SKM-1 treated with dmso at 0.1 percent for 144 hours (cell line): ENCODE measurements at regions not wholly inside any gene's neighbourhood (a gene's known extent, or its start where the extent isn't known, plus 50 kb on each side); places are given as distances from the start of the nearest gene placed in this dataset.
"Not testable (repeated sequence)": the region's sequence is repeated elsewhere in the genome, so short reads cannot be mapped to it uniquely, and the experiment has no call there.

Experiments
- DNase-seq: peaks from one replicate; lab custom pipeline; 2025; ENCODE audit not compliant: unreplicated experiment; lab: John Stamatoyannopoulos, UW

DNA sequence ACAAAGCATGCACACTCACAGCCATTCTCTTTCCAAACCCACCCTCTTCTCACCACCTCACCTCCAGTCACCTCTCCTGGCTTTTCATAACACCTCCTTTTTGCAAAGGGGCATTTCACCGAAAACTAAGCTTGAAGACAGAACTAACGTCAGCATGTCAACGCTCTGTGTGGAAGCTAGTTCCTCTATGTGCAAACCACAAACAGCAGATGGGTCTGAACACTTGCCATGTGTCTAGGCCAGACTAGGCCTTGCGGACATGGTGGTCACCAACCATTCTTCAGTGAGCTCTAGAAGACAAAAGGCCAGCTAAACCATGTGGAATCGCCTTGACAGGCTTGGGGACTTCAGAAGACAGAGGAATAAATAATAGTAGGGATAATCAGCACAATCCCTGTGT is 148.5 kb downstream of the TXNL1 start:
- peak; percentile 48 for DNase-seq

DNA sequence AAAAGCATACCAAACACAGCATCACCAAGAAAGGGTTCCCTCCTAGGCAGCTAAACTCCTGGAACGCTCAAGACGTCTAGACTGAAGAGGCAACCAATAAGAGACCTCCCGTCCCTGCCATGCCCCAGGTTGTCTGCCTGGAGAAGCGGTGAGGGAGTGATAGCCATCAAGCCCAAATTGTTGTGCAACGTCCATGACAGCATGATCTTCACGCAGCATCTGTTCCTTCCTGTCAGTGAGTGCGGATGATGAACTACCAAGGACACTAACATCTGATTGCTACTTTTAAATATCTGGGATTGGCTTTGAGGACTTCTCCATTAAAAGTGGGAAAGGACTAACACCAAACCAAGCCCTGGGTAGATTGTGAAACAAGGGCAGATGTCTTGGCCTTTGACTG is 149.7 kb downstream of the TXNL1 start:
- DNase-seq = no peak

GRCh38 chr18:56487801-56488200 is 150.6 kb downstream of the TXNL1 start:
- no peak for DNase-seq

- no peak for DNase-seq
Measured at GRCh38 chr18:56483386-56483785, 155.0 kb downstream of the TXNL1 start.

DNA sequence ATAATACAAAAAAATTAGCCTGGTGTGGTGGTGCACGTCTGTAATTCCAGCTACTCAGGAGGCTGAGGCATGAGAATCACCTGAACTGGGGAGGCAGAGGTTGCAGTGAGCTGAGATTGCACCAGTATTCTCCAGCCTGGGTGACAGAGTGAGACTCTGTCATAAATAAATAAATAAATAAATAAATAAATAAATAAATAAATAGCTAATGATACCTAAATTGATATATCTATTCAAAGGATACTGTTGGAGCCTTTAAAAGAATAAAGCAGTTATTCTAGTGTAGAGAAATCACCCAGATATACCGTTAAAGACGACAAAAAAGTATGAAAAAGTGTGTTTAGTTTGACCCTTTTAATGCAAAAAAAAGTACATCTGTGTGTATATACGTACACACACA is 155.6 kb downstream of the TXNL1 start:
- DNase-seq = not testable (repeated sequence)

- DNase-seq = no peak
Measured at GRCh38 chr18:56481751-56482150, 156.6 kb downstream of the TXNL1 start.

DNA sequence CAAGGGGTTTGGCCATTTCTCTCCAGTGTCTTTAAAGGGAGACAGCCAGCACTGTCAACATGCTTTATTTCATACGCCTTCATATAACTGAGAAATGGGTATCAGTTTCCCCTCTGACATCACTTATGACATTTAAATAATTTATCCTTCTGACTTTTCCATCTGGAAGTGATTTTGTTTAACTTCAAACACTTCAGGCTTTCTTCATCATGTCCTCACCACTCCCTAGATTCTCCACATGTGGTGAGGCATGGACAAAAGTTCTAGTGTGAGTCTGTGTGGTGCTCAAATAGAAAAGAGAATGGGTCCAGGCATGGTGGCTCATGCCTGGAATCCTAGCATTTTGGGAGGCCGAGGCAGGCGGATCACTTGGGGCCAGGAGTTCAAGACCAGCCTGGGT is 158.6 kb downstream of the TXNL1 start:
- DNase-seq = no peak

DNA sequence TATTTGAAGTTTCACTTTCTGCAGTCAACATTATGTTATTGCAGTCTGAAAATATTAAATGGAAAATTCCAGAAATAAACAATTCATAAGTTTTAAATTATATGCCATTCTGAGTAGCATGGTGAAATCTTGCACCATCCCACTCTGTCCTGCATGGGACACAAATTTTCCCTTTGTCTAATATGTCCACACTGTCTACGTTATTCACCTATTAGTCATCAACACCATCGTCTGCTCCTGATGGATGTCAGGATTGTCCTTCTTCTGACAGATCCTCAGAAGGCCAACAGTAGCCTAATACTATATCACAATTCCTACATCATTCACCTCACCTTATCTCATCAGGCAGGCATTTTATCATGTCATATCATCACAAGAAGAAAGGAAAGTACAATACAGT is 163.1 kb downstream of the TXNL1 start:
- DNase-seq = no peak

GRCh38 chr18:56473400-56474024 is 164.9 kb downstream of the TXNL1 start:
- DNase-seq = no peak

DNA sequence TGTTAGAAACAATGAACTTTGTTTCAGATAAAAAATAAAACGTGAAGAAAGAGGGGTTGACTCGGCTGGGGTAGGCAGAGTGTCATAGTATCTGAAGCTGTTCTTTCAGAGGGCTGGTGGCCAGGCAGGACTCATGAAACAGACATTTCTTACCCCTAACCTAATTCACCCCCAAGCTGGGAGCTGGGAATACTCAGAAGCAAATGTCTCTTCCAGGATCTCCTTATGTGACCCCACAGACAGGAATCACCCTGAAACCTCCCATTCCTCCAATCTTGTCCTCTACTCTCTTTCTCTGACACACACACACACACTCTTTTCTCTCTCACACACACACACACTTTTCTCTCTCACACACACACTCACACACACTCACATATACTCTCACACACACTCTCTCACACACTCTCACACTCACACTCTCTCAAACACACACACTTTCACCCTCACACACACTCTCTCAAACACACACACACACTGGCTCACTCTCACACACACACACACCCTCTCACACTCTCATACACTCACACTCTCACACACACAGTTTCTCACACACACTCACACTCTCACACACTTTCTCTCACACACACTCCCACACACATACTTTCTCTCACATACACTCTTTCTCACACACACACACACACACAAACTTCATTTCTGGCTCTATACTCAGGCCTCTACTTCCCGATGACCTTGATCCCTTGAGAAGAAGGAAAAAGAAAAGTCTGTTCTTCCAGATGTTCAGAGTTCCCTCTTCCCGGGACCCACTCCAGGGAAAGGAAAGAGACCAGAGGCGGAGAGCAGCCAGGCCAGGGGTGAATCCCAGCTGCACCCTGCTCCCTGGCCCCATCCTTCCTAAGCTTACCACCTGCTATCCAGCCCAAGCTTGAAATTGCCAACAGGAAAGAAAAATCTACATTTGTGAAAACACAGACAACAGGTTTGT is 167.7 kb downstream of the TXNL1 start:
- no peak for DNase-seq

DNA sequence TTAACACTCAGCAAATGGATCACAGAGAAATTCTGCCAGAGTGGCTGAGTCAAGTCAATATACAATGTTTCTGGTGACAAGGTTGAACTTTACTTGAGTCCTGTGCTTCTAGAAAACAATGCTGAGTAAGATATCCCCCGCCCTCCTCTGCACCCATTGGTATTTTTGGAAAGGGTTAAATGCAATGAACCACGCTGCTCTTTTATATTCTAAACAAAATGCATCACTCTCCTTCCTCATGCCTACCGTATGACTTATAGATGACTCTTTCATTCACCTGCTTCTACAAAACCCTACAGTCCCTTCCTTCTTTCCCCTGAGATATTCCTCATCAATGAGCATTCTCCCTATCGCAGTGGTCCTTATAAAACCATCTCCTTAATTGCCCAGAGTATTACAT is 168.8 kb downstream of the TXNL1 start:
- no peak for DNase-seq

DNA sequence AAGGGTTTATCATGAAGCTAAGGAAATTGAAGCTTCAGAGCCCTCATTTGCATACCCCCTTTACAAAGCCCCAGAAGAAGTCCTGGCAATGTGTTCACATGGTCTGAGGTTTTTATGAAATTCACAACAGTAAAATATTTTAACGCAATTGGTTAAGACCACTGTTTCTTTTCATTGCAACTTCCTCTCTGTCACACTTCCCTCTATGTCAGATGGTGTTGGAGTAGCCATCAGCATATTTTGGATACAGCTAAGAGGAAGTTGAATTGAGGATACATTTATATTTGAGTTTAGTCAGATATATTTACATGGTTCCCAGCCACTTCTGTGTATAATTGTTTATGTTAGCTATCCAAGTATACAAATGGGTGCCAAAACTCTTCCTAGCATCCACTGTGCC is 170.0 kb downstream of the TXNL1 start:
- peak; percentile 87 for DNase-seq

- DNase-seq = no peak
Measured at GRCh38 chr18:56462276-56462675, 176.1 kb downstream of the TXNL1 start.

GRCh38 chr18:56461151-56461550 is 177.2 kb downstream of the TXNL1 start:
- no peak for DNase-seq

- peak; percentile 55 for DNase-seq
Measured at GRCh38 chr18:56460581-56460980, 177.8 kb downstream of the TXNL1 start.

GRCh38 chr18:56458770-56459712 is 179.4 kb downstream of the TXNL1 start:
- no peak for DNase-seq

- DNase-seq = no peak
Measured at GRCh38 chr18:56455874-56456273, 182.5 kb downstream of the TXNL1 start.

DNA sequence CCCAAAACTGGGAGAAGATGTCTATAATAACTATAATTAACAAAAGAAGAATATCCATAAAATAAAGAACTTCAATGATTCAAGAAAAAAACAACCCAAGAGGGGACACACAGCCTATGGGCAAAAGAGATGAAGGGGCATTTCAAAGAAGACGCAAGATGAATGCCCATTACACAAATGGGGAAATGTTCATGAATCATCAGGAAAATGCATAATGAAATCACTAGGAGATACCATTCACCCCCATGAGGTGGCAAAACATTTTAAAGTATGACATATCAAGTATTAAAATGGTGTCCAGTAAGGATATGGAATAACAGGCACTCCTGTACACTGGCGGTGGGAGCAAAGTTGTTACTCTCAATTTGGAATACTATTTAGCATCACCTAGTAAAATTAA is 183.3 kb downstream of the TXNL1 start:
- no peak for DNase-seq

DNA sequence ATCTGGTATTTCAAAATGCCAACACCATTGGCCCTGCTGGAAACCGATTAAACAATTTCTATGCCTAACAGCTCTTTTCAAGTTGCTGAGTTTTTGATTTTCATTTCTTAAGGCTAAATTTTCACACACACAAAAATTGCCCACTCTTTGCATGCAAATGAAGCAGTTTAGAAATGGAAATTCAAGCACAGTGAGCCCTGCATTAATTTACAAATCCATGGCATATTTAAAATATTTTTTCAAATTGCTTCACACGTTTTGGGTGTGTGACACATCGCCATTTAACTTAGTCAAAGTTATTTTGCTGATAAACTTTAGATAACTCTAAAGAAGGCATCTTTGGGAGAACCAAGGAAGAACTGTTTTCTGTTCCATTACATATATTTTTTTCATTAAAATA is 184.8 kb downstream of the TXNL1 start:
- DNase-seq = no peak

DNA sequence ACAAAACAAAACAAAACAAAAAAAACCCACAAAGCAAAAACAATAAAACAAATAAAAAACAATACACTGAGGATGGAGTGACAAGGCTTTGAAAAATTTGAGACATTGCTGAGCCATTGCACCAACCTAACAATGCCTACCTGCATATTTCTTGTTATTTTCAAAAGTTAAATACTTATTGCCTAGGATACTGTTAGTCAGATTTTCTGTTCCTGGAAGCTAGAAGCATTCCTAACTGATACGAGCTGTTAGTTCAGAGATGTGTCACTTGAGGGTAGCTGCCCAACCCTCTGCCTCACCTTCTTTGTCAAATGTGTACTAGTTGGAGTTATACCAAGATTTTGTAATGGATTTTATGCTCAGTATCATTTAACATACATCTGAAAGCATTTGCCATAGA is 187.2 kb downstream of the TXNL1 start:
- no peak for DNase-seq

- no peak for DNase-seq
Measured at GRCh38 chr18:56448751-56449150, 189.6 kb downstream of the TXNL1 start.
